ENCODE measurements at regions not wholly inside any gene's neighbourhood (a gene's known extent, or its start where the extent isn't known, plus 50 kb on each side); places are given as distances from the start of the nearest gene placed in this dataset.
A peak's percentile ranks its signal among the peaks of the same experiment; 100 is the strongest.

GRCh38 chr15:98174286-98174685, 213.8 kb downstream of the ARRDC4 start:
- no peak for DNase-seq (ENCODE audit: extremely low read depth in 1 of 11, low read depth in 9 of 11, low spot score in 4 of 11)

GRCh38 chr15:98174841-98175240, 214.3 kb downstream of the ARRDC4 start:
- no peak for DNase-seq (ENCODE audit: extremely low read depth in 1 of 11, low read depth in 9 of 11, low spot score in 4 of 11)

- peak; percentile 62 to 87 (median 78) for DNase-seq (ENCODE audit: extremely low read depth in 1 of 11, low read depth in 9 of 11, low spot score in 4 of 11)
Measured at GRCh38 chr15:98177966-98178592, 217.6 kb downstream of the ARRDC4 start.

GRCh38 chr15:98178861-98179260, 218.4 kb downstream of the ARRDC4 start:
- no peak for DNase-seq (ENCODE audit: extremely low read depth in 1 of 11, low read depth in 9 of 11, low spot score in 4 of 11)

- no peak for DNase-seq (ENCODE audit: extremely low read depth in 1 of 11, low read depth in 9 of 11, low spot score in 4 of 11)
Measured at GRCh38 chr15:98187549-98187948, 227.0 kb downstream of the ARRDC4 start.

GRCh38 chr15:98190914-98191313, 230.4 kb downstream of the ARRDC4 start:
- DNase-seq (ENCODE audit: extremely low read depth in 1 of 11, low read depth in 9 of 11, low spot score in 4 of 11): no peak

- peak in 5 of 11 donors; percentile 16 to 59 (median 46) for DNase-seq (ENCODE audit: extremely low read depth in 1 of 11, low read depth in 9 of 11, low spot score in 4 of 11)
Measured at GRCh38 chr15:98195796-98196195, 235.3 kb downstream of the ARRDC4 start.

GRCh38 chr15:98196371-98196770, 235.9 kb downstream of the ARRDC4 start:
- peak in 5 of 11 donors; percentile 15 to 55 (median 29) for DNase-seq (ENCODE audit: extremely low read depth in 1 of 11, low read depth in 9 of 11, low spot score in 4 of 11)

- DNase-seq (ENCODE audit: extremely low read depth in 1 of 11, low read depth in 9 of 11, low spot score in 4 of 11): no peak
Measured at GRCh38 chr15:98202256-98202655, 241.8 kb downstream of the ARRDC4 start.

GRCh38 chr15:98203872-98204660, 243.6 kb downstream of the ARRDC4 start:
- DNase-seq (ENCODE audit: extremely low read depth in 1 of 11, low read depth in 9 of 11, low spot score in 4 of 11): no peak

GRCh38 chr15:98207928-98208327, 247.4 kb downstream of the ARRDC4 start:
- no peak for DNase-seq (ENCODE audit: extremely low read depth in 1 of 11, low read depth in 9 of 11, low spot score in 4 of 11)

GRCh38 chr15:98213346-98213979, 253.0 kb downstream of the ARRDC4 start:
- no peak for DNase-seq (ENCODE audit: extremely low read depth in 1 of 11, low read depth in 9 of 11, low spot score in 4 of 11)

GRCh38 chr15:98216166-98216565, 255.7 kb downstream of the ARRDC4 start:
- no peak for DNase-seq (ENCODE audit: extremely low read depth in 1 of 11, low read depth in 9 of 11, low spot score in 4 of 11)

- no peak for DNase-seq (ENCODE audit: extremely low read depth in 1 of 11, low read depth in 9 of 11, low spot score in 4 of 11)
Measured at GRCh38 chr15:98217356-98217755, 256.9 kb downstream of the ARRDC4 start.

GRCh38 chr15:98221144-98221543, 260.6 kb downstream of the ARRDC4 start:
- no peak for DNase-seq (ENCODE audit: extremely low read depth in 1 of 11, low read depth in 9 of 11, low spot score in 4 of 11)

GRCh38 chr15:98221577-98221976, 261.1 kb downstream of the ARRDC4 start:
- DNase-seq (ENCODE audit: extremely low read depth in 1 of 11, low read depth in 9 of 11, low spot score in 4 of 11): no peak

GRCh38 chr15:98226149-98226548, 265.6 kb downstream of the ARRDC4 start:
- DNase-seq (ENCODE audit: extremely low read depth in 1 of 11, low read depth in 9 of 11, low spot score in 4 of 11): no peak

GRCh38 chr15:98226578-98226977, 266.1 kb downstream of the ARRDC4 start:
- DNase-seq (ENCODE audit: extremely low read depth in 1 of 11, low read depth in 9 of 11, low spot score in 4 of 11): no peak

- DNase-seq (ENCODE audit: extremely low read depth in 1 of 11, low read depth in 9 of 11, low spot score in 4 of 11): peak in 1 of 11 donors; percentile 7
Measured at GRCh38 chr15:98228846-98229245, 268.3 kb downstream of the ARRDC4 start.

GRCh38 chr15:98230975-98231374, 270.5 kb downstream of the ARRDC4 start:
- DNase-seq (ENCODE audit: extremely low read depth in 1 of 11, low read depth in 9 of 11, low spot score in 4 of 11): no peak
